ENCODE measurements at regions not wholly inside any gene's neighbourhood (a gene's known extent, or its start where the extent isn't known, plus 50 kb on each side); places are given as distances from the start of the nearest gene placed in this dataset.

- WGBS (ENCODE audit: insufficient coverage, insufficient replicate concordance, low lambda C conversion rate, missing lambda C conversion rate), result 5% methylated on average over 1 of the region's 1 CpG
- H3K9me3 ChIP-seq (replicated peaks; ENCODE audit: control insufficient read depth, insufficient read depth, low read length), result no peaks in the 10 kb centered on the region
- in situ Hi-C loops (cut with MboI), result no loop called here
Measured at GRCh38 chr1:87785386-87785785, 456.7 kb downstream of the LMO4 start.

More at GRCh38 chr1:87785386-87785785, 456.7 kb downstream of the LMO4 start:
- ChIA-PET CTCF (interaction anchor here (1.1 kb wide), 1 partner anchor 460 kb away, joined by 4 read pairs; no protein-coding TSS in a partner anchor), RAD21 (ENCODE audit: unreplicated experiment) (no interaction called here), POLR2A (no interaction called here), SMC1A (ENCODE audit: uncharacterized antibody, unreplicated experiment) (interaction anchor here (1.0 kb wide), 1 partner anchor 8 kb away, joined by 3 read pairs; no protein-coding TSS in a partner anchor)
- H3K4me3 ChIP-seq, result no peak overlapping the region
- intact Hi-C loops (cut with micrococcal nuclease; ENCODE audit: unreplicated experiment), result loop anchor here (5.0 kb wide), 1 partner anchor 167 kb away; no protein-coding TSS in a partner anchor
- no peaks in the 10 kb centered on the region for H3K27me3 ChIP-seq (replicated peaks in 1 of 2; ENCODE audit: control insufficient read depth in 2 of 2, insufficient read depth in 2 of 2, low read length in 1 of 2)
- no peak overlapping the region for H3K9ac ChIP-seq (ENCODE audit: control insufficient read depth, insufficient read depth, low read length)
- BruUV-seq (replicated peaks), result no TSS peak
- ATAC-seq (no peak), DNase-seq (ENCODE audit: low read depth, low spot score) (no peak), FAIRE-seq (no peak)
- no peak overlapping the region for H2AFZ ChIP-seq (ENCODE audit: control insufficient read depth, low read depth, low read length)
- no peak overlapping the region for H3K4me2 ChIP-seq (ENCODE audit: control insufficient read depth, insufficient read depth)
- no peaks in the 10 kb centered on the region for H3K36me3 ChIP-seq (ENCODE audit: control insufficient read depth in 2 of 2, insufficient read depth in 2 of 2, low read length in 1 of 2)
- H3K79me2 ChIP-seq (ENCODE audit: control insufficient read depth, insufficient read depth, low read length), result no peaks in the 10 kb centered on the region
- H4K20me1 ChIP-seq (ENCODE audit: control insufficient read depth, insufficient read depth), result no peaks in the 10 kb centered on the region
- no peak overlapping the region for H3K27ac ChIP-seq (ENCODE audit: control insufficient read depth, insufficient read depth)
- no peaks in the 10 kb centered on the region for H3K4me1 ChIP-seq (ENCODE audit: control insufficient read depth, insufficient read depth, low read length)
- TF ChIP-seq ZBTB40 (IDR thresholded peaks at IDR 0.05; ENCODE audit: borderline replicate concordance), result no peak
- TF ChIP-seq SIN3A (IDR thresholded peaks at IDR 0.05; ENCODE audit: low read depth, low read length), result no peak
- no peak for TF ChIP-seq ZNF622 (IDR thresholded peaks at IDR 0.05)
- no peak for TF ChIP-seq POLR2AphosphoS5 (IDR thresholded peaks at IDR 0.05; ENCODE audit: low read length)
- no peak for TF ChIP-seq WRNIP1 (IDR thresholded peaks at IDR 0.05; ENCODE audit: borderline replicate concordance, low read depth, low read length)
- no peak for TF ChIP-seq YBX1 (IDR thresholded peaks at IDR 0.05)
- no peak for TF ChIP-seq SREBF2 (IDR thresholded peaks at IDR 0.05; ENCODE audit: low read length)
- TF ChIP-seq CHD2 (IDR thresholded peaks at IDR 0.05; ENCODE audit: borderline replicate concordance, low read depth, low read length), result no peak
- no peak for TF ChIP-seq FOXM1 (IDR thresholded peaks at IDR 0.05; ENCODE audit: low read depth, low read length)
- no peak for TF ChIP-seq E2F8 (IDR thresholded peaks at IDR 0.05; ENCODE audit: low read depth, partially characterized antibody)
- no peak for TF ChIP-seq FOXK2 (IDR thresholded peaks at IDR 0.05)
- TF ChIP-seq MAX (IDR thresholded peaks at IDR 0.05; ENCODE audit: low read depth, low read length), result no peak
- TF ChIP-seq RAD21 (IDR thresholded peaks at IDR 0.05; ENCODE audit: insufficient read depth, low read depth, low read length), result no peak
- no peak for TF ChIP-seq ZNF687 (IDR thresholded peaks at IDR 0.05)
- TF ChIP-seq YY1 (IDR thresholded peaks at IDR 0.05; ENCODE audit: low read depth, low read length), result no peak

Data from GM12878 (cell line).